ENCODE measurements at regions not wholly inside any gene's neighbourhood (a gene's known extent, or its start where the extent isn't known, plus 50 kb on each side); places are given as distances from the start of the nearest gene placed in this dataset.

- no peaks in the 10 kb centered on the region for H3K4me1 ChIP-seq (ENCODE audit: control insufficient read depth in 3 of 3, insufficient read depth in 3 of 3, low read length in 3 of 3)
- no peak overlapping the region for H3K9ac ChIP-seq (ENCODE audit: low read depth in 1 of 3, low read length in 3 of 3)
- H3K9me3 ChIP-seq (ENCODE audit: control insufficient read depth in 3 of 3, low read length in 3 of 3): no peaks in the 10 kb centered on the region
Observed at GRCh38 chr18:78689606-78690005, 290.0 kb upstream of the SALL3 start.

GRCh38 chr18:78692105-78692504 is 287.5 kb upstream of the SALL3 start:
- Histone ChIP-seq H3K4me3 (ENCODE audit: low read length in 3 of 3) (no peak overlapping the region), H3K36me3 (ENCODE audit: control insufficient read depth in 3 of 3, insufficient read depth in 3 of 3, low read length in 3 of 3) (no peaks in the 10 kb centered on the region), H3K9ac (ENCODE audit: low read depth in 1 of 3, low read length in 3 of 3) (no peak overlapping the region), H3K27me3 (ENCODE audit: control insufficient read depth in 3 of 3, insufficient read depth in 3 of 3, low read length in 3 of 3) (peaks cover 0 to 5% (median 0%) of the 10 kb centered on the region in 3 donors), H3K9me3 (ENCODE audit: control insufficient read depth in 3 of 3, low read length in 3 of 3) (no peaks in the 10 kb centered on the region), H3K4me1 (ENCODE audit: control insufficient read depth in 3 of 3, insufficient read depth in 3 of 3, low read length in 3 of 3) (no peaks in the 10 kb centered on the region), H3K27ac (ENCODE audit: low read depth, low read length) (no peak overlapping the region)

More at GRCh38 chr18:78689606-78690005, 290.0 kb upstream of the SALL3 start:
- H3K27ac ChIP-seq (ENCODE audit: low read depth, low read length): no peak overlapping the region
- peaks cover 0 to 5% (median 0%) of the 10 kb centered on the region in 3 donors for H3K27me3 ChIP-seq (ENCODE audit: control insufficient read depth in 3 of 3, insufficient read depth in 3 of 3, low read length in 3 of 3)
- H3K4me3 ChIP-seq (ENCODE audit: low read length in 3 of 3): no peak overlapping the region
- H3K36me3 ChIP-seq (ENCODE audit: control insufficient read depth in 3 of 3, insufficient read depth in 3 of 3, low read length in 3 of 3): no peaks in the 10 kb centered on the region

- Histone ChIP-seq H3K27me3 (ENCODE audit: control insufficient read depth in 3 of 3, insufficient read depth in 3 of 3, low read length in 3 of 3) (no peaks in the 10 kb centered on the region), H3K4me3 (ENCODE audit: low read length in 3 of 3) (no peak overlapping the region), H3K27ac (ENCODE audit: low read depth, low read length) (no peak overlapping the region), H3K4me1 (ENCODE audit: control insufficient read depth in 3 of 3, insufficient read depth in 3 of 3, low read length in 3 of 3) (no peaks in the 10 kb centered on the region), H3K9ac (ENCODE audit: low read depth in 1 of 3, low read length in 3 of 3) (no peak overlapping the region), H3K9me3 (ENCODE audit: control insufficient read depth in 3 of 3, low read length in 3 of 3) (no peaks in the 10 kb centered on the region), H3K36me3 (ENCODE audit: control insufficient read depth in 3 of 3, insufficient read depth in 3 of 3, low read length in 3 of 3) (no peaks in the 10 kb centered on the region)
Observed at GRCh38 chr18:78693429-78693828, 286.2 kb upstream of the SALL3 start.

GRCh38 chr18:78696698-78697435 is 282.8 kb upstream of the SALL3 start:
- Histone ChIP-seq H3K4me3 (ENCODE audit: low read length in 3 of 3) (no peak overlapping the region), H3K27ac (ENCODE audit: low read depth, low read length) (no peak overlapping the region), H3K9ac (ENCODE audit: low read depth in 1 of 3, low read length in 3 of 3) (no peak overlapping the region), H3K9me3 (ENCODE audit: control insufficient read depth in 3 of 3, low read length in 3 of 3) (no peaks in the 10 kb centered on the region), H3K4me1 (ENCODE audit: control insufficient read depth in 3 of 3, insufficient read depth in 3 of 3, low read length in 3 of 3) (no peaks in the 10 kb centered on the region), H3K36me3 (ENCODE audit: control insufficient read depth in 3 of 3, insufficient read depth in 3 of 3, low read length in 3 of 3) (no peaks in the 10 kb centered on the region), H3K27me3 (ENCODE audit: control insufficient read depth in 3 of 3, insufficient read depth in 3 of 3, low read length in 3 of 3) (peaks cover 0 to 3% (median 0%) of the 10 kb centered on the region in 3 donors)

- no peak overlapping the region for H3K27ac ChIP-seq (ENCODE audit: low read depth, low read length)
- H3K4me3 ChIP-seq (ENCODE audit: low read length in 3 of 3): no peak overlapping the region
- no peaks in the 10 kb centered on the region for H3K36me3 ChIP-seq (ENCODE audit: control insufficient read depth in 3 of 3, insufficient read depth in 3 of 3, low read length in 3 of 3)
- no peak overlapping the region for H3K9ac ChIP-seq (ENCODE audit: low read depth in 1 of 3, low read length in 3 of 3)
- H3K27me3 ChIP-seq (ENCODE audit: control insufficient read depth in 3 of 3, insufficient read depth in 3 of 3, low read length in 3 of 3): peaks cover 0 to 3% (median 0%) of the 10 kb centered on the region in 3 donors
- H3K9me3 ChIP-seq (ENCODE audit: control insufficient read depth in 3 of 3, low read length in 3 of 3): no peaks in the 10 kb centered on the region
- H3K4me1 ChIP-seq (ENCODE audit: control insufficient read depth in 3 of 3, insufficient read depth in 3 of 3, low read length in 3 of 3): no peaks in the 10 kb centered on the region
Observed at GRCh38 chr18:78697446-78697845, 282.2 kb upstream of the SALL3 start.

- Histone ChIP-seq H3K9ac (ENCODE audit: low read depth in 1 of 3, low read length in 3 of 3) (no peak overlapping the region), H3K9me3 (ENCODE audit: control insufficient read depth in 3 of 3, low read length in 3 of 3) (no peaks in the 10 kb centered on the region), H3K36me3 (ENCODE audit: control insufficient read depth in 3 of 3, insufficient read depth in 3 of 3, low read length in 3 of 3) (no peaks in the 10 kb centered on the region), H3K4me1 (ENCODE audit: control insufficient read depth in 3 of 3, insufficient read depth in 3 of 3, low read length in 3 of 3) (no peaks in the 10 kb centered on the region), H3K27me3 (ENCODE audit: control insufficient read depth in 3 of 3, insufficient read depth in 3 of 3, low read length in 3 of 3) (peaks cover 0 to 3% (median 0%) of the 10 kb centered on the region in 3 donors), H3K4me3 (ENCODE audit: low read length in 3 of 3) (no peak overlapping the region), H3K27ac (ENCODE audit: low read depth, low read length) (no peak overlapping the region)
Observed at GRCh38 chr18:78698914-78699313, 280.7 kb upstream of the SALL3 start.

GRCh38 chr18:78699499-78699898 is 280.1 kb upstream of the SALL3 start:
- no peak overlapping the region for H3K9ac ChIP-seq (ENCODE audit: low read depth in 1 of 3, low read length in 3 of 3)
- no peak overlapping the region for H3K27ac ChIP-seq (ENCODE audit: low read depth, low read length)
- no peaks in the 10 kb centered on the region for H3K9me3 ChIP-seq (ENCODE audit: control insufficient read depth in 3 of 3, low read length in 3 of 3)
- no peaks in the 10 kb centered on the region for H3K4me1 ChIP-seq (ENCODE audit: control insufficient read depth in 3 of 3, insufficient read depth in 3 of 3, low read length in 3 of 3)
- H3K36me3 ChIP-seq (ENCODE audit: control insufficient read depth in 3 of 3, insufficient read depth in 3 of 3, low read length in 3 of 3): no peaks in the 10 kb centered on the region
- H3K4me3 ChIP-seq (ENCODE audit: low read length in 3 of 3): no peak overlapping the region
- H3K27me3 ChIP-seq (ENCODE audit: control insufficient read depth in 3 of 3, insufficient read depth in 3 of 3, low read length in 3 of 3): peaks cover 0 to 3% (median 0%) of the 10 kb centered on the region in 3 donors

GRCh38 chr18:78701771-78702396 is 277.7 kb upstream of the SALL3 start:
- Histone ChIP-seq H3K36me3 (ENCODE audit: control insufficient read depth in 3 of 3, insufficient read depth in 3 of 3, low read length in 3 of 3) (no peaks in the 10 kb centered on the region), H3K4me3 (ENCODE audit: low read length in 3 of 3) (no peak overlapping the region), H3K4me1 (ENCODE audit: control insufficient read depth in 3 of 3, insufficient read depth in 3 of 3, low read length in 3 of 3) (no peaks in the 10 kb centered on the region), H3K27me3 (ENCODE audit: control insufficient read depth in 3 of 3, insufficient read depth in 3 of 3, low read length in 3 of 3) (peaks cover 0 to 3% (median 0%) of the 10 kb centered on the region in 3 donors), H3K27ac (ENCODE audit: low read depth, low read length) (no peak overlapping the region), H3K9ac (ENCODE audit: low read depth in 1 of 3, low read length in 3 of 3) (no peak overlapping the region), H3K9me3 (ENCODE audit: control insufficient read depth in 3 of 3, low read length in 3 of 3) (no peaks in the 10 kb centered on the region)

GRCh38 chr18:78703291-78703690 is 276.3 kb upstream of the SALL3 start:
- Histone ChIP-seq H3K4me1 (ENCODE audit: control insufficient read depth in 3 of 3, insufficient read depth in 3 of 3, low read length in 3 of 3) (no peaks in the 10 kb centered on the region), H3K9me3 (ENCODE audit: control insufficient read depth in 3 of 3, low read length in 3 of 3) (peaks cover 0 to 4% (median under 1%) of the 10 kb centered on the region in 3 donors), H3K9ac (ENCODE audit: low read depth in 1 of 3, low read length in 3 of 3) (no peak overlapping the region), H3K27ac (ENCODE audit: low read depth, low read length) (no peak overlapping the region), H3K27me3 (ENCODE audit: control insufficient read depth in 3 of 3, insufficient read depth in 3 of 3, low read length in 3 of 3) (peaks cover 0 to 3% (median 0%) of the 10 kb centered on the region in 3 donors), H3K4me3 (ENCODE audit: low read length in 3 of 3) (no peak overlapping the region), H3K36me3 (ENCODE audit: control insufficient read depth in 3 of 3, insufficient read depth in 3 of 3, low read length in 3 of 3) (no peaks in the 10 kb centered on the region)

- H3K36me3 ChIP-seq (ENCODE audit: control insufficient read depth in 3 of 3, insufficient read depth in 3 of 3, low read length in 3 of 3): no peaks in the 10 kb centered on the region
- no peaks in the 10 kb centered on the region for H3K4me1 ChIP-seq (ENCODE audit: control insufficient read depth in 3 of 3, insufficient read depth in 3 of 3, low read length in 3 of 3)
- no peak overlapping the region for H3K9ac ChIP-seq (ENCODE audit: low read depth in 1 of 3, low read length in 3 of 3)
- no peak overlapping the region for H3K4me3 ChIP-seq (ENCODE audit: low read length in 3 of 3)
- no peak overlapping the region for H3K27ac ChIP-seq (ENCODE audit: low read depth, low read length)
- H3K9me3 ChIP-seq (ENCODE audit: control insufficient read depth in 3 of 3, low read length in 3 of 3): peaks cover 0 to 10% (median 4%) of the 10 kb centered on the region in 3 donors
- H3K27me3 ChIP-seq (ENCODE audit: control insufficient read depth in 3 of 3, insufficient read depth in 3 of 3, low read length in 3 of 3): peaks cover 0 to 3% (median 0%) of the 10 kb centered on the region in 3 donors
Observed at GRCh38 chr18:78704971-78705461, 274.6 kb upstream of the SALL3 start.
